ENCODE measurements at regions not wholly inside any gene's neighbourhood (a gene's known extent, or its start where the extent isn't known, plus 50 kb on each side); places are given as distances from the start of the nearest gene placed in this dataset.

DNA sequence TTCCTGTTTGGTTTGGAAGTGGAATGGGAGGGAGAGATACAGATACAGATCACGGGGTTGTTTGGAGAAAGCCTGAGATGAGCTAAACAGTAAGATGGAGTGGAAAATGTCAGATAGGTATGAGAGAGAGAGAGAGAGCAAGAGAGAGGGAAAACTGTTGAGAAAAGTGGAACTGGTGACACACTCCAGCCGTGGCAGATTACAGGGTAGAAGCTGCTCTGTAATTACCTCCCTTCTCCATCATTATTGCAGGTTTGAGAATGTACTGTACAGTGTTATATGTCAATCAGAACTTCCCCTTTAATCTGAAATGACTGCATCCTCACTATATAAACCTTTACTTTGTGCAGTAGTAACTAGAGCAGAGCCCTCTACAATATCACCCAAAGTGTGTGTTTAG lies 74.5 kb upstream of the WWC1 start:
- TF ChIP-seq, protein P1, sequence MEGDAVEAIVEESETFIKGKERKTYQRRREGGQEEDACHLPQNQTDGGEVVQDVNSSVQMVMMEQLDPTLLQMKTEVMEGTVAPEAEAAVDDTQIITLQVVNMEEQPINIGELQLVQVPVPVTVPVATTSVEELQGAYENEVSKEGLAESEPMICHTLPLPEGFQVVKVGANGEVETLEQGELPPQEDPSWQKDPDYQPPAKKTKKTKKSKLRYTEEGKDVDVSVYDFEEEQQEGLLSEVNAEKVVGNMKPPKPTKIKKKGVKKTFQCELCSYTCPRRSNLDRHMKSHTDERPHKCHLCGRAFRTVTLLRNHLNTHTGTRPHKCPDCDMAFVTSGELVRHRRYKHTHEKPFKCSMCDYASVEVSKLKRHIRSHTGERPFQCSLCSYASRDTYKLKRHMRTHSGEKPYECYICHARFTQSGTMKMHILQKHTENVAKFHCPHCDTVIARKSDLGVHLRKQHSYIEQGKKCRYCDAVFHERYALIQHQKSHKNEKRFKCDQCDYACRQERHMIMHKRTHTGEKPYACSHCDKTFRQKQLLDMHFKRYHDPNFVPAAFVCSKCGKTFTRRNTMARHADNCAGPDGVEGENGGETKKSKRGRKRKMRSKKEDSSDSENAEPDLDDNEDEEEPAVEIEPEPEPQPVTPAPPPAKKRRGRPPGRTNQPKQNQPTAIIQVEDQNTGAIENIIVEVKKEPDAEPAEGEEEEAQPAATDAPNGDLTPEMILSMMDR (IDR thresholded peaks at IDR 0.05; ENCODE audit: unreplicated experiment), result no peak
- DNase-seq (ENCODE audit: low spot score, unreplicated experiment), result no peak
- H3K9me3 Mint-ChIP-seq (ENCODE audit: low read depth), result no peaks in the 10 kb centered on the region
- H3K27me3 Mint-ChIP-seq, result peaks cover 1% of the 10 kb centered on the region
- no peaks in the 10 kb centered on the region for H3K4me1 Mint-ChIP-seq (ENCODE audit: low read depth)
- H3K36me3 Mint-ChIP-seq (ENCODE audit: insufficient read depth), result no peaks in the 10 kb centered on the region
- H3K27ac Mint-ChIP-seq, result no peak overlapping the region
- no peak overlapping the region for H3K4me3 Mint-ChIP-seq (ENCODE audit: low read depth)

DNA sequence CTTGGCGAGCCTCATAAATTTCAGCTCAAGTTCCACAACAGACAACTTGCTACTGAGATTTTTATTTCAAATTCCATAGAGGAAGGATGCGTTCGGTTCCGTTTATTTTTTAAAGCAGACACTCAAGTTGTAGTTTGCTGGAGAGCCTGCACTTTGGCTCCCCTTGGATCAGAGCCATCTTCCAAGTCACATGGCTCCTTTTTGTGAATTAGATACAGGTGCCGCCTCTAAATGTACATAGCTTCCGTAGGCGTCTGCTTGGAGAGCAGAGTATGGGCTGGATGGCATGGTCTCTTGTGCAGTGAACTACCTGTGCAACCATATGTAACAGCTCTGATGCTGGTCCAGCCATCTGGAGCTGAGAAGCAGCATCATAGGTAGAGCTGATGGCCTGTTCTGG lies 73.9 kb upstream of the WWC1 start:
- DNase-seq (ENCODE audit: low spot score, unreplicated experiment), result no peak
- peaks cover 4% of the 10 kb centered on the region for H3K27me3 Mint-ChIP-seq
- H3K4me3 Mint-ChIP-seq (ENCODE audit: low read depth), result no peak overlapping the region
- H3K4me1 Mint-ChIP-seq (ENCODE audit: low read depth), result no peaks in the 10 kb centered on the region
- H3K36me3 Mint-ChIP-seq (ENCODE audit: insufficient read depth), result no peaks in the 10 kb centered on the region
- no peak overlapping the region for H3K27ac Mint-ChIP-seq
- no peaks in the 10 kb centered on the region for H3K9me3 Mint-ChIP-seq (ENCODE audit: low read depth)
- TF ChIP-seq, protein P1 (IDR thresholded peaks at IDR 0.05; ENCODE audit: unreplicated experiment), result no peak

DNA sequence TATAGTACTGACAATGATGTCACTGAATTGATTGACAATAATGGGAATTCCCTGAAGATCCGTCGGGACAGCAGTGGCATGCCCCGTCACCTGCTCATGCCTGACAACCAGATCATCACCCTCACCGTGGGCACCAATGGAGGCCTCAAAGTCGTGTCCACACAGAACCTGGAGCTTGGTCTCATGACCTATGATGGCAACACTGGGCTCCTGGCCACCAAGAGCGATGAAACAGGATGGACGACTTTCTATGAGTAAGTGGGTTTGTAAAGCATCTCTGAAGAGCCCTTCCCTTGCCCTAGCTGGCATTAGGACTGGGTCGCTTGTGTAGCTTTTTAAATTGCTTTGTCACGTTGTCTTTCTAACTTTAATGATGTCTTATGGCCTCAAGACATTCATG lies 72.7 kb upstream of the WWC1 start:
- no peak overlapping the region for H3K27ac Mint-ChIP-seq
- no peaks in the 10 kb centered on the region for H3K36me3 Mint-ChIP-seq (ENCODE audit: insufficient read depth)
- H3K4me3 Mint-ChIP-seq (ENCODE audit: low read depth), result no peak overlapping the region
- H3K27me3 Mint-ChIP-seq, result peaks cover 8% of the 10 kb centered on the region
- H3K4me1 Mint-ChIP-seq (ENCODE audit: low read depth), result no peaks in the 10 kb centered on the region
- no peak for DNase-seq (ENCODE audit: low spot score, unreplicated experiment)
- H3K9me3 Mint-ChIP-seq (ENCODE audit: low read depth), result no peaks in the 10 kb centered on the region
- TF ChIP-seq, protein P1 (IDR thresholded peaks at IDR 0.05; ENCODE audit: unreplicated experiment), result no peak

DNA sequence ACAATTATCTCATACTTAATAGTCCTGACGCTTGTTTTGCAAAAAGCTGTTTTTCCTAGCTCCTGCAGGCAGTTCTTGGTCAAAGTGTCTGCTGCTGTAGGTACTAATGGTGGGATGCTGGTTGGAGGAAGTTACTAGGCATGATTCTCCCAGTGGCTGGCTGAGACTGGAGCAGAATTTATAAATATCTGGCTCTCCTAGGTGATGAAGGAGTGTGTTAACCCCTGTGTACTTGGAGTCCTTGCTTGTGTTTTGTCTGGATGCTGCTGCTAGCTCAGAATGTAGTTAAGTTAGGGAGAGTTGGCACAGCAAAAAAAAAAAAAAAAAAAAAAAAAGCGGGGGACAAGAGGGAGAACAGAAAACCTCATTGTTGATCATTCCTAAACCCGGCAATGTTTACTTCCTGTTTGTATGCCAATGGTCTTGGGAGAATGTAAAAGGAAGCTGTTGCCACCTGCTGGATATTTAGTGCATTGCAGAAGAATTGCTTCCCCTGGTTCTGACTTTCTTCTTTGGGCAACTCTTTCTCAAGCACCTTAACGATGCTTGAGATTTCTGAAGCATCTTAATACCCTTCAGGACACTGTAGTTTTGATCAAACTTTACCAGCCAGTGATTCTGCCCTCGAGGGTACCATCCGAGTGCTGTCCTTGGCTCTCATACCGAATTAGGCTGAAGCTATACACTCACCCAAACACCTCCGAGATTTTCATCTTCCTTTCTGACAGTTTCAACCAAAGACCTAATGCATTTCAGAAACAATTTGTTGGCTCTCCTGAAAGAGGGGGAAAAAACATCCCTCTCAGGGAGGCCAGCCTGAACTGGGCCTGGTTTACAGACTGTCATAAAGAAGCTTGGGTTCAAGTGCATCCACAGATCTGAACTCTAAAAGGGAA lies 71.7 kb upstream of the WWC1 start:
- peak; percentile 43 for DNase-seq (ENCODE audit: low spot score, unreplicated experiment)
- H3K27me3 Mint-ChIP-seq, result peaks cover 13% of the 10 kb centered on the region
- H3K4me3 Mint-ChIP-seq (ENCODE audit: low read depth), result peak overlapping the region; percentile 7
- TF ChIP-seq, protein P1 (IDR thresholded peaks at IDR 0.05; ENCODE audit: unreplicated experiment), result peak; percentile 92
- H3K27ac Mint-ChIP-seq, result peak overlapping the region; percentile 47
- no peaks in the 10 kb centered on the region for H3K9me3 Mint-ChIP-seq (ENCODE audit: low read depth)
- peaks cover 5% of the 10 kb centered on the region for H3K4me1 Mint-ChIP-seq (ENCODE audit: low read depth)
- no peaks in the 10 kb centered on the region for H3K36me3 Mint-ChIP-seq (ENCODE audit: insufficient read depth)

DNA sequence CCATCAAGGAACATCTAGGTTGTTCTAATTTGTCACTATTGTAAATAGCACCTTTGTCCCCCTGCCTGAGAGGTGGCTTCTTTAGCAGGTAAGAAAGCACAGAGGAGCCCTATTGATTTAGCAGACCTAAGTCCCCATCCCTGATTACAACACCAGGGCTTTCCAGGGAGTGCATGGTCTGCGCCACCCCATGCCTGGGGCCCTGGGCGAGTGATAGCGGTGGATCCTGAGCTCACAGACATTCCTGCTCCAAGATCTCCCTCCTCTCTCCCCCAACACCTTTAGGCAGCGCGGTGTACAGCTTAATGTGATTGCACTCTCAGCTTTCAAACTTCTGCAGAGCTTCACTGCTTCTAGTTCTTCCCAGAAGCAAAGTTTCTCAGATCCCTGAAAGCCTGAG lies 67.4 kb upstream of the WWC1 start:
- no peaks in the 10 kb centered on the region for H3K9me3 Mint-ChIP-seq (ENCODE audit: low read depth)
- H3K4me1 Mint-ChIP-seq (ENCODE audit: low read depth), result peaks cover 8% of the 10 kb centered on the region
- TF ChIP-seq, protein P1 (IDR thresholded peaks at IDR 0.05; ENCODE audit: unreplicated experiment), result no peak
- H3K27ac Mint-ChIP-seq, result no peak overlapping the region
- no peak for DNase-seq (ENCODE audit: low spot score, unreplicated experiment)
- H3K27me3 Mint-ChIP-seq, result peaks cover 14% of the 10 kb centered on the region
- no peaks in the 10 kb centered on the region for H3K36me3 Mint-ChIP-seq (ENCODE audit: insufficient read depth)
- H3K4me3 Mint-ChIP-seq (ENCODE audit: low read depth), result no peak overlapping the region
